ENCODE measurements at regions not wholly inside any gene's neighbourhood (a gene's known extent, or its start where the extent isn't known, plus 50 kb on each side); places are given as distances from the start of the nearest gene placed in this dataset.

GRCh38 chr2:12074126-12074844 lies 327.9 kb downstream of the LPIN1 start:
- no peak for FAIRE-seq
- ChIA-PET CTCF (no interaction called here), POLR2A (no interaction called here)
- Histone ChIP-seq H3K4me3 (replicated peaks in 1 of 3; ENCODE audit: insufficient read depth in 1 of 3, low read depth in 1 of 3, low read length in 3 of 3) (no peak overlapping the region), H2AFZ (ENCODE audit: low read depth, low read length) (no peak overlapping the region), H3K27ac (ENCODE audit: insufficient read depth, low read depth, low read length) (no peak overlapping the region), H3K79me2 (ENCODE audit: control insufficient read depth, insufficient read depth, low read length) (no peaks in the 10 kb centered on the region), H3K36me3 (ENCODE audit: control insufficient read depth in 2 of 2, extremely low read depth in 1 of 2, insufficient read depth in 2 of 2, low read length in 2 of 2) (no peaks in the 10 kb centered on the region), H3K4me2 (ENCODE audit: insufficient read depth, low read length) (no peak overlapping the region), H3K9ac (replicated peaks; ENCODE audit: extremely low read depth, insufficient read depth, low read length) (no peak overlapping the region), H3K9me1 (replicated peaks; ENCODE audit: control insufficient read depth, extremely low read depth, insufficient read depth, low read length) (no peaks in the 10 kb centered on the region), H3K27me3 (ENCODE audit: control insufficient read depth in 2 of 2, insufficient read depth in 2 of 2, low read length in 2 of 2) (no peaks in the 10 kb centered on the region), H3K9me3 (replicated peaks; ENCODE audit: control insufficient read depth, insufficient read depth, low read length) (no peaks in the 10 kb centered on the region), H3K4me1 (ENCODE audit: control insufficient read depth, extremely low read depth, insufficient read depth, low read length) (no peaks in the 10 kb centered on the region), H4K20me1 (replicated peaks; ENCODE audit: control insufficient read depth, extremely low read depth, insufficient read depth, low read length) (no peaks in the 10 kb centered on the region)
- no peak for DNase-seq (ENCODE audit: low read depth, low spot score)
- no peak for TF ChIP-seq FOS (IDR thresholded peaks at IDR 0.05; ENCODE audit: borderline replicate concordance, insufficient read depth, low read length)
- TF ChIP-seq POLR2A (IDR thresholded peaks at IDR 0.05; ENCODE audit: low read depth, low read length) = no peak
- no peak for TF ChIP-seq JUN (IDR thresholded peaks at IDR 0.05; ENCODE audit: borderline replicate concordance, insufficient read depth, insufficient read length, low read depth)
- intact Hi-C loops (cut with micrococcal nuclease) = no loop called here
- dilution Hi-C loops (cut with MboI; ENCODE audit: extremely low pct_ligation_motif_present, low sequenced_read_pairs) = no loop called here
- no TSS peak for BruUV-seq (replicated peaks)

- TF ChIP-seq CTCF (IDR thresholded peaks at IDR 0.05; ENCODE audit: extremely low read depth in 1 of 2, insufficient read depth in 1 of 2, low read depth in 1 of 2, low read length in 2 of 2) (no peak), JUN (IDR thresholded peaks at IDR 0.05; ENCODE audit: borderline replicate concordance, insufficient read depth, insufficient read length, low read depth) (no peak), POLR2AphosphoS5 (IDR thresholded peaks at IDR 0.05; ENCODE audit: insufficient read depth, low read depth, low read length) (no peak), POLR2A (IDR thresholded peaks at IDR 0.05; ENCODE audit: low read depth, low read length) (no peak), MAX (IDR thresholded peaks at IDR 0.05; ENCODE audit: insufficient read depth, insufficient read length) (no peak), GATA2 (IDR thresholded peaks at IDR 0.05; ENCODE audit: insufficient read depth, insufficient read length, low read depth, low read length) (no peak)
- Histone ChIP-seq H3K27ac (ENCODE audit: insufficient read depth, low read depth, low read length) (no peak overlapping the region), H3K9me1 (replicated peaks; ENCODE audit: control insufficient read depth, extremely low read depth, insufficient read depth, low read length) (no peaks in the 10 kb centered on the region), H3K27me3 (ENCODE audit: control insufficient read depth in 2 of 2, insufficient read depth in 2 of 2, low read length in 2 of 2) (no peaks in the 10 kb centered on the region), H2AFZ (ENCODE audit: low read depth, low read length) (no peak overlapping the region), H3K4me1 (ENCODE audit: control insufficient read depth, extremely low read depth, insufficient read depth, low read length) (no peaks in the 10 kb centered on the region), H3K9ac (replicated peaks; ENCODE audit: extremely low read depth, insufficient read depth, low read length) (no peak overlapping the region), H3K79me2 (ENCODE audit: control insufficient read depth, insufficient read depth, low read length) (no peaks in the 10 kb centered on the region), H3K9me3 (replicated peaks; ENCODE audit: control insufficient read depth, insufficient read depth, low read length) (no peaks in the 10 kb centered on the region), H3K4me2 (ENCODE audit: insufficient read depth, low read length) (no peak overlapping the region), H4K20me1 (replicated peaks; ENCODE audit: control insufficient read depth, extremely low read depth, insufficient read depth, low read length) (no peaks in the 10 kb centered on the region), H3K36me3 (ENCODE audit: control insufficient read depth in 2 of 2, extremely low read depth in 1 of 2, insufficient read depth in 2 of 2, low read length in 2 of 2) (no peaks in the 10 kb centered on the region), H3K4me3 (replicated peaks in 1 of 3; ENCODE audit: insufficient read depth in 1 of 3, low read depth in 1 of 3, low read length in 3 of 3) (no peak overlapping the region)
- intact Hi-C loops (cut with micrococcal nuclease) (no loop called here), dilution Hi-C loops (cut with MboI; ENCODE audit: extremely low pct_ligation_motif_present, low sequenced_read_pairs) (no loop called here)
- ChIA-PET POLR2A (no interaction called here), CTCF (no interaction called here)
- DNase-seq (ENCODE audit: low read depth, low spot score) (no peak), FAIRE-seq (no peak)
- BruUV-seq (replicated peaks) = no TSS peak
Observed at GRCh38 chr2:12074845-12075217, 328.4 kb downstream of the LPIN1 start.

All from endothelial cell of umbilical vein (primary cell).